Stimulated activated naive CD8-positive, alpha-beta T cell treated with anti-CD3 and anti-CD28 coated beads, Interleukin-15, amount 100 ng/mL, for 72 hours (primary cell): ENCODE measurements at regions not wholly inside any gene's neighbourhood (a gene's known extent, or its start where the extent isn't known, plus 50 kb on each side); places are given as distances from the start of the nearest gene placed in this dataset.
"Not testable (repeated sequence)": the region's sequence is repeated elsewhere in the genome, so short reads cannot be mapped to it uniquely, and the experiment has no call there.

Experiments used
- ATAC-seq: fragments of 150-1000 bp; cut with Tn5 transposase; 2 replicates; pipeline ENCODE4 v1.10.0; 2021; ENCODE audit warnings: mild to moderate bottlenecking, moderate library complexity
- DNase-seq, 2 donors: peaks; one replicate each; pipeline ENCODE4 v3.0.0; 2021 to 2022
- H3K27ac Mint-ChIP-seq, 2 donors: one replicate each; pipeline ENCODE4 v1.8.0; 2022; ENCODE audit warnings: mild to moderate bottlenecking in 2 of 2, mixed read lengths in 2 of 2, moderate library complexity in 2 of 2
- H3K27me3 Mint-ChIP-seq: one replicate; pipeline ENCODE4 v1.8.0; 2022; ENCODE audit warnings: mixed read lengths
- H3K4me1 Mint-ChIP-seq: one replicate; pipeline ENCODE4 v1.8.0; 2022; ENCODE audit warnings: mild to moderate bottlenecking, mixed read lengths
- H3K4me3 Mint-ChIP-seq, 2 donors: one replicate each; pipeline ENCODE4 v1.8.0; 2022; ENCODE audit warnings: mild to moderate bottlenecking in 2 of 2, mixed read lengths in 2 of 2, moderate library complexity in 1 of 2
- H3K9me3 Mint-ChIP-seq, 2 donors: one replicate each; pipeline ENCODE4 v1.8.0; 2022; ENCODE audit warnings: mixed read lengths in 2 of 2

DNA sequence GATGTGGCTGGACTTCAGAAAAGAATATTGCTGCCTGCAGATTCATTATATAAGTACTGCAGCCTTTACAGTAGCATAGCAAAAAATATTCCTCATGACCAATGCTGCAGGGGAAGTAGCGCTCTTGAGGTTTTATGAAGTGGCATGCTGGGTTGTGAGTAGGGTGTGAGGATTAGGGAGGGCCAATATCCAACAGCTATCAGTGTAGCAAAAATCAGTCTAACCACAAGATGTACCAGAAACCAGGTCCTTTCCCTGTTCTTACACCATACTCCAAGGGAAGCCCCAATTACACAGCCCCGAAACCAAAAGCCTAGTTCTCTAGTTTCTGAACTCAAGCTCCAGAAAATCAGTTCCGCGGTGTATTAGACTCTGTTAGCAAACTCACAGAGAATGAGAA lies 1082.2 kb upstream of the DDX18 start:
- Mint-ChIP-seq H3K27ac (no peak overlapping the region), H3K4me3 (no peak overlapping the region), H3K27me3 (no peaks in the 10 kb centered on the region), H3K9me3 (no peaks in the 10 kb centered on the region), H3K4me1 (no peaks in the 10 kb centered on the region)
- ATAC-seq: no peak
- DNase-seq: no peak

DNA sequence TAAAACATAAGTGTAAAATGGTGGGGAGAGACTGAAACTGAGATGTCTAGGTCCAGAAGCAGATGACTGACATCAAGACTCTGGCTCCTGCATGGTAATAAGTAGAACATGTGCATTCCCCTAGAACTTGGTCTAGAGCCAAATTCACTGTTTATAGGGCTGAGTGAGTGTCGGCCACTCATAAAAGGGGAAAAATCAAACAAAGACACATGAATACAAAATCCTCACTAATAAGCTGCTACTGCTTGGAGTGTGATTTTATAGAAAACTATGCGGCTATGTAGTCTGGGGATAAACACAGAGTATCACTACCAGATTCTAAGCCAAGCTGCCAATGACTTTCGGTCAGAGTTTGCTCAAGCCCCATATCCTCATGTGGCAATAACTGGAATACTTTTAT lies 1080.8 kb upstream of the DDX18 start:
- Mint-ChIP-seq H3K27ac (no peak overlapping the region), H3K9me3 (no peaks in the 10 kb centered on the region), H3K27me3 (no peaks in the 10 kb centered on the region), H3K4me1 (no peaks in the 10 kb centered on the region), H3K4me3 (no peak overlapping the region)
- ATAC-seq (no peak), DNase-seq (no peak)

DNA sequence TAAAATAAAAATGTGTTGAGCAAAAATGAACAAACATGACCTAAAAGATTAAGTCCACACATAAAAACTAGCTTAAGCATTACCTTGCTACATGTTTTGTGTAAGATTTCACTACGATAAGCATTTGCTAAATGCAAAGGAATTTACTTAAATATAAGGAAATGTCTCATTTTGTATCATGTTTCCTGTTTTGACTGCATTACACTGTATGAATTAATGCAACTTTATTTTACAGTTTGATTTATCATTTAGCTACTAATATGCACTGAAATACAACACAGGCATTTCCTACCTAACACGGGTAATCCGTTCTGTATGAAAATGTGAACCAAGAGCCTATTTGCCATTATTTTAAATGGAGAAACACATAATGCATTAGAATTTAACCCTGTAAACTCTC lies 1076.5 kb upstream of the DDX18 start:
- Mint-ChIP-seq H3K4me3 (no peak overlapping the region), H3K27me3 (no peaks in the 10 kb centered on the region), H3K27ac (no peak overlapping the region), H3K9me3 (peaks cover 0 to 5% of the 10 kb centered on the region in 2 donors), H3K4me1 (no peaks in the 10 kb centered on the region)
- ATAC-seq (no peak), DNase-seq (no peak)

DNA sequence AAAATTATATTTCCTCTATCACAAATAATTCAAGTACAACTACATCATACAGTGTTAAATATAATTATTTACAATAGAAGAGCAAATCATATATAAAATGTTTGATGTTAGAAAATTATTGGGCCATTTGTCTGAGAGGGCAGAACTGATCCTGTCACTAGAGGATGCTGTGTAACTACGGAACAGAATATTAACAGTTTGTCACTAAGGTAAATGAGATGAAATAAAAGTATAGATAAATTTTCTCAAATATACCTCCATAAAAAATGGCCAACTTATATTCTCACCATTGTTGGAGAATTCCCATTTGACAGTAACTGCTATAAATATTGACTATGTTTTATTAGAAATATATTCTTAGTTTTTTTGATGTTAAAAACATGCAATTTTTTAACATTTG lies 1067.4 kb upstream of the DDX18 start:
- Mint-ChIP-seq H3K9me3 (no peaks in the 10 kb centered on the region), H3K4me1 (no peaks in the 10 kb centered on the region), H3K4me3 (no peak overlapping the region), H3K27me3 (no peaks in the 10 kb centered on the region), H3K27ac (no peak overlapping the region)
- ATAC-seq: no peak
- no peak for DNase-seq

DNA sequence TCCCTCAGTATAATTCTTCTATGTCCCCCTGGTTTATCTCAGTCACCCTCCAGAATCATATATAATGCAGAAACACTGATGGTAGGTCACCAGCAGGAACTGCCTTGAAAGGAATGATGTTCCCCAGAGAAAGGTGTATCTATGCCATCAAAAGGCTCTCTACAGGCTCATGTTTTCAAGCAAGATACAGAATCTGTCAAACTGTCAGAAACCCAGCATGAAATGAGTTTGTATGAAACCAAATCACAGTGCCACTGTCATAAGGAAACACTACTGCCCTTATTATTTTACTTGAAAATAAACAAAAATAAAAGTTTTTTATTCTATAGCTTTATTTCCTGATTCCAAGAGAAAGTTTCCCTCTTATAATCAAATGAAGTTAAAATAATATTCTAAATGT lies 1064.5 kb upstream of the DDX18 start:
- no peak for ATAC-seq
- no peak overlapping the region for H3K4me3 Mint-ChIP-seq
- no peak overlapping the region for H3K27ac Mint-ChIP-seq
- H3K27me3 Mint-ChIP-seq: no peaks in the 10 kb centered on the region
- no peak for DNase-seq
- H3K9me3 Mint-ChIP-seq: peaks cover 6 to 9% of the 10 kb centered on the region in 2 donors
- H3K4me1 Mint-ChIP-seq: no peaks in the 10 kb centered on the region

DNA sequence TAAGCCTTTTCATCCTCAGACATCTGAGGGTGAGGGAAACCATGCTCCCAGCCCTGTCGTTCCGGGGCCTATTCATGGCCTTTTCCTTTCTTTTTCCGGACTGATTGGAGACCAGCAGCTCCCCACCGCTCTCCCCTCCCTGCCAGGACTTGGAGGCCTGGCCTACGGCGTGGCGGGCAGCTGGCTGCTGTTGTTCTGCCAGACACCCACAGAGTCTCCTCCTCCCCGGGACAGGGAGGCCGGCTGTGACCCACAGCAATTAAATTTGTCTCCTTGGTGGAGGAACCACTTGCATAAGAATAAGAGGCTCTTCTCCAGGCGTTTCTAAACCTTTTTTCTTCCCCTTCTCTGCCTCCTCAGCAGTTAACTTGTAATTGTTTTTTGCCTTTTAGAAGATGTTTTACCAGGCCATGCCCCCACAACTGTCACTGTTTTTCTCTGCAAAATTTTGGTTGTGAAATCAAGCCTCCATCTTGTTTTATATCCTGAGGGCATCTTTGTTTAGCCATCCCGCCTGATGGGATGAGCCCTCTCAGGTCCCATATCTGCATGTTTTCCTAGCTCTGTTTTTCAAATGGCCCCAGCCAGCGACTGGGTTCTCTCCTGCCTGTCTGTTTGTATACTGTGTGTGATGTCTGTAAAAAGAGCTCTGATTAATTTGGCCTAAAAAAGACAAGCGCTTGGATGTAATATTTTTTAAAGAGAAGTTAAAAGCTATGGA lies 1060.0 kb upstream of the DDX18 start:
- ATAC-seq (no peak), DNase-seq (no peak)
- Mint-ChIP-seq H3K4me1 (no peaks in the 10 kb centered on the region), H3K27me3 (no peaks in the 10 kb centered on the region), H3K4me3 (no peak overlapping the region), H3K9me3 (peaks cover 9 to 14% of the 10 kb centered on the region in 2 donors), H3K27ac (no peak overlapping the region)

DNA sequence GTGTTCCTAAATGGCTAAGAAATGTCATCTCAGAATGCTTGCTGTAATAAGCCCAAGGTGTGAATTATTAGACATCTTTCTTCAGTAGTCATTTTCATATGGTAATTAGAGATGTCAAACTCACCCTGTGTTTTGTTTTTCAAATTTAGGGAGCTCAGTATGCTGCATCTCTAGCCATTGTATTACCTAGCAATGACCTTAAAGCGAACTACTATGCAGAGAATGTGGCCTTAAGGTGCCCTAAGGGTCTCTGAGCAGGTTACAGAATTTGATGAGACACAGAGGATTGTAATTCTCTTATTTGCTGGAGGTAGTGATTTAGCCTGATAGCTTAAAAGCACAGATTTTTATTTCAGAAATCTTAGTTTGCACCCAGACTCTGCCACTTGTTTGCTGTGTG lies 1052.6 kb upstream of the DDX18 start:
- DNase-seq: no peak
- Mint-ChIP-seq H3K4me3 (no peak overlapping the region), H3K27me3 (no peaks in the 10 kb centered on the region), H3K27ac (no peak overlapping the region), H3K9me3 (peaks cover 7 to 8% of the 10 kb centered on the region in 2 donors), H3K4me1 (no peaks in the 10 kb centered on the region)
- ATAC-seq: no peak

DNA sequence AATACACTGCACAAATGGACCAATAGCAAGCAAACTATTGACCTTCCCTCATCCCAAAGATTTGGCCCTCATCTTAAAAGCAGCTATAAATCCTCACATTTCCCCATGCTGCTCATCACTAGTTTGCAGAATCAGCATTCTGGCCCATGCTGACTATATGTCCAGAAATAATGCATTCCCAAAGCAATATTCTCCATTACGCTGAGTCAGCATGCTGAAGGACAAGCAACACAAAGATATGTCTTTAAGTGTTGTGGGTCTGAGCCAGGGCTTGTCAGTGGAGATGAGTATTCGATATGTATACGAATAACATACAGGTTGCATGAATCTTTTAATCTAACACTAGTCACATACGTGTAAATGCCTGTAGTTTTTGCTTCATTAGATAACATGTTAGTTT lies 1045.0 kb upstream of the DDX18 start:
- no peaks in the 10 kb centered on the region for H3K27me3 Mint-ChIP-seq
- no peaks in the 10 kb centered on the region for H3K4me1 Mint-ChIP-seq
- no peak overlapping the region for H3K27ac Mint-ChIP-seq
- no peak for ATAC-seq
- no peak for DNase-seq
- peaks cover 0 to 6% of the 10 kb centered on the region in 2 donors for H3K9me3 Mint-ChIP-seq
- no peak overlapping the region for H3K4me3 Mint-ChIP-seq

DNA sequence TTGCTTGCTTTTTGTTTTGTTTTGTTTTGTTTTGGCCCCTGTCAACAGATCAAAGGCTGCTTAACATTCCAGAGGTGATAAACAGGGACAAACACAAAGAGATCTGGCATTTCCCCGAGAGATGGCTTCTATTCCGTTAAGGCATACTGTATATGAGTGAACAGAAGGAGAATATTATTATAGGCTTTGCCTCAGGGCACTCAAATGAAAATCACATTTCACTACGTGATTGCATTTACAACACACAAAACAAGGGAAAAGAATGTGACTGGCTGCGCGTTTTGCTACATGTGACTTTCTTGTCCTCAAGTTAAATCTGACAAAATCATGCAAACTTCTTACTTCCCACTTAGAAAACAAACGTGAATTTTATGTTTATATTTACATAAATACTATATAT lies 1037.9 kb upstream of the DDX18 start:
- ATAC-seq (no peak), DNase-seq (no peak)
- Mint-ChIP-seq H3K27me3 (no peaks in the 10 kb centered on the region), H3K4me1 (no peaks in the 10 kb centered on the region), H3K4me3 (no peak overlapping the region), H3K9me3 (peaks cover 4 to 9% of the 10 kb centered on the region in 2 donors), H3K27ac (no peak overlapping the region)

DNA sequence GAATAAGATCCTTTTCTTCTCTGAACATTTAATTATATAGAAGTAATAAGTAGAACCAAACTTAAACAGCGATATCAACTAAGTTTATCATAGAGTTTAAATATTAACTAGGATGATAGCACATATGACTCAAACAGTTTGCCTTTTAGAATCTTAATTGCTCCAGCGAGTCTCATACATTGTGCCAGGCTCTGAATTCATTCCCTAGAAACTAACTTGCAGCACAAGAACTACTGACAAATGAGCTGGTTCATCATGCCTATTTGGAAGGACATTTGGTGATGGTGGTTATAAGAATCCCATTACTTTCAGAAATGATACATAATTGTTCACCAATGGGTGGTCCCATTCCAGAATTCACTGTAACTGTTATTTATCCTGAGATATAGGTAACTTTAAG lies 1026.6 kb upstream of the DDX18 start:
- Mint-ChIP-seq H3K4me3 (no peak overlapping the region), H3K4me1 (no peaks in the 10 kb centered on the region), H3K27ac (no peak overlapping the region), H3K9me3 (no peaks in the 10 kb centered on the region), H3K27me3 (no peaks in the 10 kb centered on the region)
- DNase-seq (no peak), ATAC-seq (no peak)

DNA sequence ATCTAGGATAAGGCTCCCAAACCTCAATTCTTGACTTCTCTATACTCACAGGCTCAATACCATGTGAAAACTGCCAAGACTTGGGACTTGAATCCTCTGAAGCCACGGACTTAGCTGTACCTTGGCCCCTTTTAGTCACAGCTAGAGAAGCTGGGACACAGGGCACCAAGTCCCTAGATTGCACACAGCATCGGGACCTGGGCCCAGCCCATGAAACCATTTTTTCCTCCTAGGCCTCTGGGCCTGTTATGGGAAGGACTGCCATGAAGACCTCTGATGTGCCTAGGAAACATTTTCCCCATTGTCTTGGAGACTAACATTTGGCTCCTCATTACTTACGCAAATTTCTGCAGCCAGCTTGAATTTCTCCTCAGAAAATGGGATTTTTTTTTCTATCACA lies 1011.8 kb upstream of the DDX18 start:
- no peak for ATAC-seq
- Mint-ChIP-seq H3K27me3 (no peaks in the 10 kb centered on the region), H3K4me1 (no peaks in the 10 kb centered on the region), H3K9me3 (peaks cover 8 to 30% of the 10 kb centered on the region in 2 donors), H3K4me3 (no peak overlapping the region), H3K27ac (no peak overlapping the region)
- DNase-seq: no peak

DNA sequence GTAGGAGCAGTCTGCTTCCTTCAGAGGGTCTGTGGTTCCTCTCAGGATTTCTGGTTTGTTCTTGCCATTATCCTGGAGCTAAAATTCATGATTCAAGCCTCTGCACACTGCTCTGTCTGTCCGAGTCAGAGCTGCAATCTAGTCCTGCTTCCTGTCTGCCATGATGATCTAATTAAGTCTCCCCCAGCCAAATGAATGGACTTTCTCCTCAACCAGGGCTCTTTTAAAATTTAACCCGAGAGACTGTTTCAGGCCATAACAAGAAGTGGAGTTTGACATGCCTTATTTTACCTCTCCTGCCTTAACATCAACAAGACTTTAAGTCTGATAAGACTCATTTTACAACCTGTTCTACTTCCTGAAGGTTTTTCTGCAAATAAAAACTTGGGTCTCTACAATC lies 1009.6 kb upstream of the DDX18 start:
- Mint-ChIP-seq H3K27ac (no peak overlapping the region), H3K27me3 (no peaks in the 10 kb centered on the region), H3K9me3 (peaks cover 11 to 23% of the 10 kb centered on the region in 2 donors)

DNA sequence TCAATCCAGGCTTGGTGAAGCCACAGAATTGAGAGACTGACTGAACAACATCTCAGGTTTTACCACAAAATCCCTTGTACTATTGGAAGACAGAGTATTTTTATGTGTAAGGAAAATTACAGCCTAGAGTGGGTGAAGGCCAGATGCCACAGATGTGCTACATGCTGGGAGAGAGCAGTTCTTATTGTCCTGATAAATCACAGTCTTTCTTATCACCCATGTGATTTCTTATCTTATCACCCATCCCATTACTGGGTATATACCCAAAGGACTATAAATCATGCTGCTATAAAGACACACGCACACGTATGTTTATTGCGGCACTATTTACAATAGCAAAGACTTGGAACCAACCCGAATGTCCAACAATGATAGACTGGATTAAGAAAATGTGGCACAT lies 1008.0 kb upstream of the DDX18 start:
- H3K4me3 Mint-ChIP-seq: not testable (repeated sequence)

More for the DNA sequence above, 1009.6 kb upstream of the DDX18 start:
- Mint-ChIP-seq H3K4me3 (no peak overlapping the region), H3K4me1 (no peaks in the 10 kb centered on the region)
- ATAC-seq (no peak), DNase-seq (no peak)

DNA sequence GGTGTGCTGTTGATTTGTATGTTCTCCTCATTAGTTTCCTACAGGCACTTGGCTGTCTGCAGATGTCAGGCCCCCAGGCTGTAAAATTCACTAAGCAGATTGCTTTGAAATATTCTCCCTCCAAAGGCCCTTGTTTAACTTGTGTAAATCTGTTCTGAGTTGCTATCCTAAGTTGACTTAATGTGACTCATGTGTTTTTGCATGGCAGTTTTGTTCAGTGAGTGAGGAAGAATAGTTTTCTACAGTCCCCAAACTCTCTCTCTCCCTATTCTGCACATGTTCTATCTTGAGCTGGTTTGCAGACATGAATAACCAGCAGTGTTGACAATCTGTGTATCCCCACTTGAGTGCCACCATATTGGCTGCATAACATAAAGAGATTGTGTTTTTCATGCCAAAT lies 1005.4 kb upstream of the DDX18 start:
- Mint-ChIP-seq H3K9me3 (peaks cover 11 to 12% of the 10 kb centered on the region in 2 donors), H3K4me1 (no peaks in the 10 kb centered on the region), H3K27me3 (no peaks in the 10 kb centered on the region), H3K27ac (no peak overlapping the region), H3K4me3 (no peak overlapping the region)
- no peak for DNase-seq
- no peak for ATAC-seq

More for the DNA sequence above, 1008.0 kb upstream of the DDX18 start:
- peaks cover 11 to 19% of the 10 kb centered on the region in 2 donors for H3K9me3 Mint-ChIP-seq
- not testable (repeated sequence) for H3K4me1 Mint-ChIP-seq, DNase-seq, H3K27ac Mint-ChIP-seq, ATAC-seq, H3K27me3 Mint-ChIP-seq

DNA sequence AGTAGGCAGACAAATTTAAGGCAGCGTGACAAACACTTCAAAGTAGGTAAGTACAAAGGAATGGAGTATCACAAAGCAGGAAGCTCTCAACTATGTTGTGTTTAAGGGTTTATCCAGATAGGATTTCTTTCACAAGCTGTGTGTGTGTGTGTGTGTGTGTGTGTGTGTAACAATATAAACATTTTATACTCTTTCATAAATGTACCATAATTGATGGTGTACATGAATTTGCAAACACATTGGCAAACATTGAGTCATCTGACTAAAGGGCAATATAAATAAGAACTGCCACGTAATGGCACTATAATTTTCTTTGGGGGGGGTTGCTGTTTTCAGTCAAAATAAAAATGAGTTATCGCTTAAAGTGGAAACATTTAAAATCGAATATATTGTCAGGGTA lies 1004.4 kb upstream of the DDX18 start:
- Mint-ChIP-seq H3K27me3 (no peaks in the 10 kb centered on the region), H3K4me3 (no peak overlapping the region), H3K9me3 (peaks cover 4 to 8% of the 10 kb centered on the region in 2 donors), H3K27ac (no peak overlapping the region), H3K4me1 (no peaks in the 10 kb centered on the region)
- no peak for ATAC-seq
- no peak for DNase-seq

DNA sequence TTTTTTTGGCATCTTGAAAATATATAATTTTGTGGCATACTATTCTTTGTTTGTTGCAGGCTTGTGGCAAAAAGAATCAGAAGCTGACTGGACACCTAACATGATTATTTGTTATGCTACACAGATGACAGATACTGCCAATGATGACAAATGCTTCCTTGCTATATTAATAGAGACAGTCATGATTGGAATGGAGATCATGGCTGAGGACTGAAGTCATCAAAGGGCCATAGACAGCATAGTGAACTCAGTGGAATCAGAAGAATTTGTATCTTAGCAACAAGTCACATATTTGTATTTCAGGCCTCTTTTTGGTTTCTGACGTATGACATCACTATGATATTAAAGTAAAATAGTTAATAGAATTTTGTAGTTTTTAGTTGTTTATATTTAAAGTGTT lies 1003.8 kb upstream of the DDX18 start:
- Mint-ChIP-seq H3K27me3 (no peaks in the 10 kb centered on the region), H3K4me1 (no peaks in the 10 kb centered on the region)

DNA sequence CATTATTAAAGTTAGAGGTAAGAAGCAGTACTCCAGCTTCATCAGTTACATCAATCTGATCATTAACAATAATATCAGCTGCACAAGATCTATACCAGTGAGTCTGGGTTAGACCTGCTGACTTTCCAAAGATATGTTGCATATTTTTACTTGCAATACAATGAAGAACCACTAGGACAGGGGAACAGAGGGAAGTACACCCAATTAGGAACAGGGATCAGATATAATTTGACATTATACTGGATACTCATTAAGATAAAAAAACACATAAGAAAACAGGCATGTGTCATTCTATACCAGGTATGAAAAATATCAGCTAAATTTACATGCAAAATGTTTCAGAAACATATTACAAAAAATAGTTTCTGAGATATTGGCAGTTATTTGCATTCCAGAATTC lies 995.1 kb upstream of the DDX18 start:
- H3K4me1 Mint-ChIP-seq: no peaks in the 10 kb centered on the region
- peaks cover 0 to 16% of the 10 kb centered on the region in 2 donors for H3K9me3 Mint-ChIP-seq
- H3K27ac Mint-ChIP-seq: no peak overlapping the region
- DNase-seq (no peak), ATAC-seq (no peak)
- no peak overlapping the region for H3K4me3 Mint-ChIP-seq
- no peaks in the 10 kb centered on the region for H3K27me3 Mint-ChIP-seq

More for the DNA sequence above, 1003.8 kb upstream of the DDX18 start:
- DNase-seq (no peak), ATAC-seq (no peak)
- no peak overlapping the region for H3K4me3 Mint-ChIP-seq
- H3K9me3 Mint-ChIP-seq: peaks cover 1 to 8% of the 10 kb centered on the region in 2 donors
- no peak overlapping the region for H3K27ac Mint-ChIP-seq
